Right lobe of liver (tissue), 4 donors: ENCODE measurements at regions not wholly inside any gene's neighbourhood (a gene's known extent, or its start where the extent isn't known, plus 50 kb on each side); places are given as distances from the start of the nearest gene placed in this dataset.

ENCODE experiments used
- POLR2A ChIP-seq: fragments of 450-650 bp; IDR thresholded peaks from one replicate; pipeline ENCODE4 v1.6.1; 2017; ENCODE audit warnings: antibody characterized with exemption, mild to moderate bottlenecking
- TF ChIP-seq, protein P1 (sequence below), 4 donors: fragments of 200-600 bp in 3 of 4; fragments of 450-650 bp in 1 of 4; IDR thresholded peaks; one replicate each; pipeline versions ENCODE4 v1.5.1 to v1.8.0; 2016 to 2022; ENCODE audit warnings: antibody characterized with exemption in 4 of 4, mild to moderate bottlenecking in 2 of 4
- donor health status: DM: no; HTN: no; CAD: no.
- donor health status: DM: no; HTN: no; CAD: no.
- donor health status: DM: no; HTN: yes; CAD: no.

DNA sequence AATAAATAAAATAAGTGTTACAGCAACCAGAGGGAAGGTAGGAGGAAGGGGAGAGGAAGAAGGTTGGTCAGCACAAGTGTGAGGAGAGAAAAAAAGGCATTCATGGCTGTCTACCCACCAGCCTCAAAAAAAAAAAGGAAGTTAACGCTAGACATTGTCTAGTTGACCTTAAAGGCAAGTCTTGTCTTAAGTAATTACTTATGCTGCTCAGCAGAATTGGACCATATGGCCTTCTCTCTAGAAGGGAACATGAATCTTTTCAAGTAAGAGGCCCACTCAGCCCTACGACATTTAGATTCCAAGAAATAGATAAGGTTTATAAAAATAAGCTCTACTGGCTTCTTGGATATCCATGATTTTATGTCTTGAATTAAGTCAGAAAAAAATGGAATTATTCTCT, 172.7 kb downstream of the ETNK1 start:
- TF ChIP-seq, protein P1, sequence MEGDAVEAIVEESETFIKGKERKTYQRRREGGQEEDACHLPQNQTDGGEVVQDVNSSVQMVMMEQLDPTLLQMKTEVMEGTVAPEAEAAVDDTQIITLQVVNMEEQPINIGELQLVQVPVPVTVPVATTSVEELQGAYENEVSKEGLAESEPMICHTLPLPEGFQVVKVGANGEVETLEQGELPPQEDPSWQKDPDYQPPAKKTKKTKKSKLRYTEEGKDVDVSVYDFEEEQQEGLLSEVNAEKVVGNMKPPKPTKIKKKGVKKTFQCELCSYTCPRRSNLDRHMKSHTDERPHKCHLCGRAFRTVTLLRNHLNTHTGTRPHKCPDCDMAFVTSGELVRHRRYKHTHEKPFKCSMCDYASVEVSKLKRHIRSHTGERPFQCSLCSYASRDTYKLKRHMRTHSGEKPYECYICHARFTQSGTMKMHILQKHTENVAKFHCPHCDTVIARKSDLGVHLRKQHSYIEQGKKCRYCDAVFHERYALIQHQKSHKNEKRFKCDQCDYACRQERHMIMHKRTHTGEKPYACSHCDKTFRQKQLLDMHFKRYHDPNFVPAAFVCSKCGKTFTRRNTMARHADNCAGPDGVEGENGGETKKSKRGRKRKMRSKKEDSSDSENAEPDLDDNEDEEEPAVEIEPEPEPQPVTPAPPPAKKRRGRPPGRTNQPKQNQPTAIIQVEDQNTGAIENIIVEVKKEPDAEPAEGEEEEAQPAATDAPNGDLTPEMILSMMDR (IDR thresholded peaks at IDR 0.05), result no peak
- TF ChIP-seq POLR2A, result no peak
